ENCODE measurements at regions not wholly inside any gene's neighbourhood (a gene's known extent, or its start where the extent isn't known, plus 50 kb on each side); places are given as distances from the start of the nearest gene placed in this dataset.

DNA sequence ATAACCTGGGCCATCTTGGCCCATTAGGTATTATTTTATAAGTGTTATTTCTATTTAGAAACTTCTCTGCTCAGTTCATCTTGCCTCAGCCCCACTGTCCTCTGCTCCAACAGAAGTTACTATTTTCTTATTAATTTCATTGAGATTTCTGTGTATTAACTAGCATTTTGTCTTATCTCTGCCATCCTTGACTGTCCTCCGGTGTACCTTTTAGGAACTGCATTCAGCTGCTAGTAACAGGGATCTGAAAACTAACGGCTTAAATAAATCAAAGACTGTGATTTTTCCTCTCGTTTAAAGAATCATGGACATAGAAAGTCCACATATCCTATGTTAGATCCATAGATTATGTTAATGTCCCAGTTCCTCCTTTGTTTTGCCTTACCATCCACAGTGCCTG is 382.5 kb downstream of the MATN1 start:
- TF ChIP-seq ZNF274 (IDR thresholded peaks at IDR 0.05; ENCODE audit: insufficient read depth, insufficient read length) (no peak), POLR2A (IDR thresholded peaks at IDR 0.05; ENCODE audit: low read depth, low read length) (no peak), POLR2AphosphoS5 (IDR thresholded peaks at IDR 0.05; ENCODE audit: low read length) (no peak), BRCA1 (IDR thresholded peaks at IDR 0.05; ENCODE audit: low read depth, low read length) (no peak)
- TF ChIP-seq, protein P1, sequence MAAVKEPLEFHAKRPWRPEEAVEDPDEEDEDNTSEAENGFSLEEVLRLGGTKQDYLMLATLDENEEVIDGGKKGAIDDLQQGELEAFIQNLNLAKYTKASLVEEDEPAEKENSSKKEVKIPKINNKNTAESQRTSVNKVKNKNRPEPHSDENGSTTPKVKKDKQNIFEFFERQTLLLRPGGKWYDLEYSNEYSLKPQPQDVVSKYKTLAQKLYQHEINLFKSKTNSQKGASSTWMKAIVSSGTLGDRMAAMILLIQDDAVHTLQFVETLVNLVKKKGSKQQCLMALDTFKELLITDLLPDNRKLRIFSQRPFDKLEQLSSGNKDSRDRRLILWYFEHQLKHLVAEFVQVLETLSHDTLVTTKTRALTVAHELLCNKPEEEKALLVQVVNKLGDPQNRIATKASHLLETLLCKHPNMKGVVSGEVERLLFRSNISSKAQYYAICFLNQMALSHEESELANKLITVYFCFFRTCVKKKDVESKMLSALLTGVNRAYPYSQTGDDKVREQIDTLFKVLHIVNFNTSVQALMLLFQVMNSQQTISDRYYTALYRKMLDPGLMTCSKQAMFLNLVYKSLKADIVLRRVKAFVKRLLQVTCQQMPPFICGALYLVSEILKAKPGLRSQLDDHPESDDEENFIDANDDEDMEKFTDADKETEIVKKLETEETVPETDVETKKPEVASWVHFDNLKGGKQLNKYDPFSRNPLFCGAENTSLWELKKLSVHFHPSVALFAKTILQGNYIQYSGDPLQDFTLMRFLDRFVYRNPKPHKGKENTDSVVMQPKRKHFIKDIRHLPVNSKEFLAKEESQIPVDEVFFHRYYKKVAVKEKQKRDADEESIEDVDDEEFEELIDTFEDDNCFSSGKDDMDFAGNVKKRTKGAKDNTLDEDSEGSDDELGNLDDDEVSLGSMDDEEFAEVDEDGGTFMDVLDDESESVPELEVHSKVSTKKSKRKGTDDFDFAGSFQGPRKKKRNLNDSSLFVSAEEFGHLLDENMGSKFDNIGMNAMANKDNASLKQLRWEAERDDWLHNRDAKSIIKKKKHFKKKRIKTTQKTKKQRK (IDR thresholded peaks at IDR 0.05; ENCODE audit: low read depth, low read length), result no peak
